ENCODE measurements at regions not wholly inside any gene's neighbourhood (a gene's known extent, or its start where the extent isn't known, plus 50 kb on each side); places are given as distances from the start of the nearest gene placed in this dataset.

GRCh38 chr5:105752801-105753200 is 1917.9 kb downstream of the EFNA5 start:
- TF ChIP-seq POLR2A (IDR thresholded peaks at IDR 0.05), result no peak
- no peak for TF ChIP-seq CTCF (IDR thresholded peaks at IDR 0.05)

Measured in right lobe of liver (tissue), 4 donors.